Fibroblast of skin of right biceps (primary cell): ENCODE measurements at regions not wholly inside any gene's neighbourhood (a gene's known extent, or its start where the extent isn't known, plus 50 kb on each side); places are given as distances from the start of the nearest gene placed in this dataset.
A peak's percentile ranks its signal among the peaks of the same experiment; 100 is the strongest.

Experiments used
- DNase-seq: peaks from one replicate; pipeline ENCODE4 v3.0.0-alpha.2; 2013

DNA sequence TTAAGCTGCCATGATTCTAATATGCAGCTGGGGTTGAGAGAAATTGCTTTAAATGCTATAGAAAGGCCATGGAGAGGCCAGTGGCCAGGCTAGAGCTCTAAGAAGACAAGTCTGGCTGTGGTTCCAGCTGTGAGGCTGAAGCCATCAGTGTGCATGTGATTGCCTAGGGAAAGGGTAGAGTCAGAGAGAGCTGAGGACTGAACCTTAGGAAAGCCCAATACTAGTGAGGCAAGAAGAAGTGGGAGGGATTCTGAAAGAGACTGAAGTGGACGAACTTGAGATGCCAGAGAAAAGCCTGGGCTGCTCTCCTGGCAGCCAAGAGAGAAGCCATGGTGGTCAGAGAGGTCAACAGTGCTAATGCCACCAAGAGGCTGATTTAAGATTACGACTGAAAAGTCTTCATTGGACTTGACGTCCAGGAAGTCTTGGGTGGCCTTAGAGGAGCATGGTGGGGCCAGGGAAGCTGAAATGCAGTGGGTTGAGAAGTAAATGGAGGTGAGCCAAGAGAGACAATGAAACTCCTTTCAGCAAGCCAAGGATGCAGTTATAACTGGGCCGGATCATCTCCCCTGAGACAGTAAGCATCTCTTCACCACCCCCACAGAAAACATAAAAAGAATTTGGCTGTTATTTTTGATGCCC, 133.2 kb downstream of the TMEM174 start:
- peak; percentile 46 for DNase-seq

DNA sequence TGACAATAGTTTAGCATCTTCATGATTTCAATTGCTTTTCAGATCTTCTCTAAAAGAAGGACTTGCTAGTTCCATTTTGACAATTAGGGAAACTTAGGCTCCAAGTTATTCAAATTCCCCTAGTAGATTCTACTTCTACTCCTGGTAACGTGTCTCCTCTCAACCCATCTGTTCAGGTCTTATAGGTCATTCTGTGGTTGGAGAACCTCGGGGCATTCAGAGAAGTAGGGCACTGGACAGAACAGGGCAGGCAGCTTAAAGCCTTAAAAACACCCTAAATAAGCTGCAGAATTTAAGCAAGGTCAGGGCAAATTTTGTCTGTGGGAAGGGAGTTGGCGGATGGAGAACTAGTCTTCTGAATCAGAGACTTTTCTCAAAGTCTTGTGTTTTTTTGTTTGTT, 132.4 kb downstream of the TMEM174 start:
- no peak for DNase-seq

GRCh38 chr5:73304381-73304780, 131.4 kb downstream of the TMEM174 start:
- peak; percentile 51 for DNase-seq

DNA sequence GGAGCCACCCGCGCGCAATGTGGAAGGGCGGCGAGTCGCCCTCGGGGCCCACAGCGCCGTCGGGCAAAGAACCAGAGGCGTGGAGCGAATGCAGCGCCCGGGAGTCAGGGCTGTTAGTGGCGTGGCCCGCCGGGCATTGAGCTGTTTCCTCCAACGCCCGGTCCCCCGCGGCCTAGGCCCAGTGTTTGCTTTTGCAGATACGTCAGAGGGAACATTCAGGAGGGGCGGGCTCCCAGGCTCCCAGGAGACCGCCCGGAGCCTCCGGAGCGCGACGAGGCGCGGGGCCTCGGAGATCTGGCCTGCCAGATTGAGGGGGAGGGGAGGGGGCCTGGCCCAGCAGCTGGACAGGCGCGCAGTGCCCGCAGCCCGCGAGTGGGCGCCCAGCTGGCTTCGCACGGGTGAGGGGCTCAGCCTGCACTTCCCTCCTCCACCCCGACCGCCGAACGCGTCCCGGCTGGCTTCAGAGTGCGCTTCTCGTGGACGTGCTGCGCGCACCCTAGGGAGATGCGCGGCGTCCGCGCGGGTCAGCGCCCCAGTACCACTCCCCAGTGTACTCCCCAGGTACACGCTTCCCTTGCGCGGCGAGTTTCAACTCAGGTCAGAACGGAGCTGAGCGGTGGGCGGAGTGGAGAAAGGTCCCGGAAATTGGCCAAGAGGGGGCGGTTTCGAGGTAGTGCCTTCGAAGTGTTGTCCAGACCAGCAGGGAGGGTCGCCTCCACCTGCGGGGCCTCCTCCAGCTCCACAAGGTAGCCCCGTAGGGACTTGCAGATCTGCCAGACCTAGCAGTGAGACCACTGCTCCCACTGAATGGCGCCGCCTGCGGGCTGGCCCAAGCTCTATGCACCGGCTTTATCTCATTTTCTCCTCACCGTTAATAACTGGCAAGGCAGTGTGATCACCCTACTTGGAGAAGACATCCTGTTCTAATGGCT, 130.4 kb downstream of the TMEM174 start:
- peak; percentile 64 for DNase-seq

DNA sequence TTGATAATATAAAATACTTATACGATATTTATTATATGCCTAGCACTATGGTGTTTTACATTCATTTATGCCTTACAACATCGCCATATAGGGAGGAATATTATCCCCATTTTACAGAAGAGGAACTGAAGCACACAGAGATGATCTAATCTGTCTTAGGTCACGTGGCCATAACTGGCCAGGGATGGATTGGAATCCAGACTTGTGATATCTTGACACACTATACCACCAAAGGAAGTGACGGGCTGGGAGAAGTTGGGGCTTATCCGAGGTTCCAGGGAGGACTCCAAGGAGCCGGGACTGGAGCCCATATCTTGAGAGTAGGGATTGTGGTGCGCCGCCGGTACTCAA, 129.8 kb downstream of the TMEM174 start:
- DNase-seq: peak; percentile 68

DNA sequence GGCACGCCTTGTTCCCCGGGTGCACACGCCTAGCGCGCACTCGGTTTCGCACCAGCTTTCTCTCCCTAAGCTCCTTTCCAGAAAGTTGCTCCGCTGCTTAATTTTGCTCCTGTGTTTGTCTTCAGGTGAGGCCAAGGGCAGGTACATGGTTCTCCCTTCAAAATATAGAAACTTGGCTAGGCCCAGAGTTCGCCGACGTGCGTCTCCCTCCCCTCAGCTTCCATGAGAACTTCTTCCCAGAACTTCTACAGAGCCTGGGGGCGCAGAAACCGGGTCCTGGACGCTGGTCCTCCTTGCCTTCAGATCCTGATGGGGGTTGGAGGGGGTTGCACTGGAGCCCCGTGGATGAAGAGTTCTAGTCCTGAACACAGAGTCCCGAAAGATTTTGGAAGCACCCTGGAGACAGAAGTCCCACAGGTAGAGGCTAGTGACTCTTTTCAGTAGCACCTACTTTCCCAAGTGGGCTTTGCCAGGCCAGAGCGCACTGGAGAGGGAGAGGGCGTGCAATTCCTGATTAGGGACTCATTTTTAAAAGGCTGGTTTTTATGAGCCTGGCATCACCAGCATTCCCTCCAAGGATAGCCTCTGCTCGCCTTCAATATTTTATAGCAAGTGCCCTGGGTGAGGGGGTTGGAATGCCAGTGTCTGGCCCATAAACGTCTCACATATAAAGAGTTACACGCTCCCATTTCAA, 128.4 kb downstream of the TMEM174 start:
- no peak for DNase-seq

- DNase-seq: peak; percentile 69
Measured at GRCh38 chr5:73300337-73301207, 127.6 kb downstream of the TMEM174 start.

DNA sequence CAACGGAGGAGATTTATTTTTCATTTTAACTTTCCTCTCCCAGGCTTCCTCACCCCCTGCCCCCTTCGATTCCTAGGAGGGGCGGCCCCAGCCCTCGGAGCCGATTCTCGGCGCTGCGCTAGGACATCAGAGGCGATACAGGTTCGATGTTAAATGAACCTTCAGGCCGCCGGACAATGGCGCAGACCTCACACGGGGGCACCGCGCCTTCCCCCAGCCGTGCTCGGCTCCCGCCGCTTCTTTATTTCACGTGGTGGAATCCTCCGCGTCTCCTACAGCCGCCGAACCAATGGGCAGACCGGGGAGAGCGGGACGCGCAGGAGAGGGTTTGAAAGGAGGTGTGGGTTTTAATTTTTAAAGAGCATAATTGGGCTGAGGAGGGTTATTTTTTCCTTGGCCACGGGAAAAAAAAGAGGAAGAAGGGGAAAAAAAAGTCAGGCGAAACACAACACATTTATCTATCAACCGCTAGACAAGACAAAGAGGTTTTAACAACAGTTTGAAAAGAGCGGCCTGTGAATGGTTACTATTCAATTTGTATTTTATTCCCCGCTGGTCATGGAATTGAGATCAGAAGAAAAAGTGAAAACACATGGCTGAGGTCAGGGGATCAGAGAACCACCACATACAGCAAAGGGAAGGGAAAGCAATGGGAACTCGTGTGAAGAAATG, 126.8 kb downstream of the TMEM174 start:
- peak; percentile 51 for DNase-seq

GRCh38 chr5:73298772-73299630, 126.0 kb downstream of the TMEM174 start:
- DNase-seq: peak; percentile 65

- no peak for DNase-seq
Measured at GRCh38 chr5:73298251-73298771, 125.3 kb downstream of the TMEM174 start.

GRCh38 chr5:73297430-73297829, 124.4 kb downstream of the TMEM174 start:
- no peak for DNase-seq

GRCh38 chr5:73296772-73297171, 123.8 kb downstream of the TMEM174 start:
- DNase-seq: peak; percentile 92

DNA sequence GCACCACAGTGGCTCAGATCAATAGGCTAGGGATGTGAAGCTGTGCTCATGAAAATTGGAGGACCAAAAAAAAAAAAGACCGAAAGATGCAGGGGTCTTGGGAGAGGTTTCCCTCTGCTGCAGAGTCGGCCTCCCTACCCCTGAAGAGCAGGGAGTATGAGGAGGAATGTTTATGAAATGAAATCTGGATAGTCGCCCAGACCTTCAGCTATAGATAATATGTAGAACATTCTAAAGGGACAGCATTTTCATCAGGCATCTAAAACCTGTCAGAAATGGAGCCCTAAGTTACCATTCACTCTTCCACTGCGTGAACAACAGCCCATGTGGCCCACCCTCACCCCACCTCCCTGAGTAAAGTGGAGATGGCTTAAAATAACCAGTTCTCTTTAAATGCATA, 122.9 kb downstream of the TMEM174 start:
- DNase-seq: peak; percentile 72

DNA sequence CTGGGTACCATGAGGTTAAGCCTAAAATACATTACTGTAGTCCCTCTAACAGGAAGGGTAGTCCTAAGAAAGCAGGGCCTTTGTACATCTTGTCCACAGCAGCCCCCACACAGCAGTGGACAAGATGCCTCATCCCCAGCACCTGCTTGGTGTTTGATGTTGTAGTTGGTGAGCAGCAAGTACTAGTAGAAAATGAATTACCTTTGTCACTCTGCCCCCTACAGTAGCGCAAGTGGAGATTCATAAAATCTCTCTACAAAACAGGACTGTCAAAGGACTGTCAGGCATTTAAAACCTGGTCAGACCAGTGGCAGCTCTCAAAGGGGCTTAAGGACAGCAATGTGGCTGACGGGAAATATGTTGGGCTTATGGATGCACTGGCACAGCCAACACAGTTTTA, 122.5 kb downstream of the TMEM174 start:
- DNase-seq: no peak

DNA sequence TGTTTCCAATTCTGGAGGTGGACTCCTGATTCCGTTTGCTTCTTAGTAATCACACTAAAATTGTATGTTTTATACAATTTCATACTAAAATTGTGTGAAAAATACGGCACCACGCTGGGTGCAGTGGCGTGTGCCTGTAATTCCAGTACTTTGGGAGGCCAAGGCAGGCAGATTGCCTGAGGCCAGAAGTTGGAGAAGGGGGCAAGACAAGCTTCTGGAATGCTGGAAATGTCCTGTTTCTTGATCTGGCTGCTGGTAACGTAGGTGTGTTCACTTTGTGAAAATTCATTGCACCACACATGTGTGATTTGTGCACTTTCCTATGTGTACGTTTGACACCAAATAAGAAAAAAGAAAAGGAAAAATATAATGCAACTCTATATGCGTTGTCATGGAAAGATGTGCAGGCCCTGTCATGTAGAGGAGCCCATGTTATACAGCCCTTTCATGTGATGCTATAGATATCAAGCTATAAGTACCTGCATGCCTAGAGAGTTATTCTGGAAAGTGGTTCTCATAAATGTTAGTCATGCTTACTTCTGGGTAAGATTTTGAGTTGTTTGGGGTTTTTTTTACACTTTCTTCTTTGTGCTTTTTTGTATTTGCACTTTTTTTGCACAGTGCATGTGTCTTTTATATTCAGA, 119.9 kb downstream of the TMEM174 start:
- no peak for DNase-seq

DNA sequence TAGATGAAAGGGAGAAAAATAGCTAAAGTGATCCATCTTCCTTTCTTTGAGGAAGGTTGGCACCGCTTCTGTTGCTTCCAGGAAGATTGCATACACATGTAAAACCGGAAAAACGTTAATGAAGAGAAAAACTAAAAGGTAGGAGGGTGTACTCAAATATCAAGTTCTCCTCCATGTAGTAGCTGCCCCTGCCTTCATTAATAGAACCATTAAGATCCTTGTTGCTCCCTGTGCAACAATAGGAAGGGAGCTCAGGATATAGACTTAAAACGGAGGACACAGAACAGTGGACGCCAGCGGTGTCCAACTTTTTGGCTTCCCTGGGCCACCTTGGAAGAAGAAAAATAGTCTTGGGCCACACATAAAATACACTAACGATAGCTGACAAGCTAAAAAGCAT, 118.9 kb downstream of the TMEM174 start:
- DNase-seq: no peak

DNA sequence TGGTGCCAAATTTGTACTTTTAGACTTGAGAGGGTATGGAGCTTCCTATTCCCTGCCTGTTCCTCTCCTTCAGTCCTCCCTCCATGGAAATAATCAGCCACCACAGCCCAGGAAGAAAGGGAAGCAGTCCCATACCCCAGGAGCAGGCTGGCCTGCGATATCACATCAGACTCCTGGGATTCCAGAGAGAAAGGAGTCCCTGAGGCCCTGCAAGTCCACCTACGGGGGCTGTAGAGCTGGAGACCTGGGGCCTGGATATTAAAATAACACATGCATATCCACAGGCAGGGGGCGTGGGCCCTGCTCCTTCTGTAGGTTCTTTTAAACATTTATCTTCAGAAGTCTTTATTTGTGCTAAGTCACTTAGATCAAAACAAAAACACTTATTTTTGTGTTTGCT, 117.2 kb downstream of the TMEM174 start:
- DNase-seq: no peak

DNA sequence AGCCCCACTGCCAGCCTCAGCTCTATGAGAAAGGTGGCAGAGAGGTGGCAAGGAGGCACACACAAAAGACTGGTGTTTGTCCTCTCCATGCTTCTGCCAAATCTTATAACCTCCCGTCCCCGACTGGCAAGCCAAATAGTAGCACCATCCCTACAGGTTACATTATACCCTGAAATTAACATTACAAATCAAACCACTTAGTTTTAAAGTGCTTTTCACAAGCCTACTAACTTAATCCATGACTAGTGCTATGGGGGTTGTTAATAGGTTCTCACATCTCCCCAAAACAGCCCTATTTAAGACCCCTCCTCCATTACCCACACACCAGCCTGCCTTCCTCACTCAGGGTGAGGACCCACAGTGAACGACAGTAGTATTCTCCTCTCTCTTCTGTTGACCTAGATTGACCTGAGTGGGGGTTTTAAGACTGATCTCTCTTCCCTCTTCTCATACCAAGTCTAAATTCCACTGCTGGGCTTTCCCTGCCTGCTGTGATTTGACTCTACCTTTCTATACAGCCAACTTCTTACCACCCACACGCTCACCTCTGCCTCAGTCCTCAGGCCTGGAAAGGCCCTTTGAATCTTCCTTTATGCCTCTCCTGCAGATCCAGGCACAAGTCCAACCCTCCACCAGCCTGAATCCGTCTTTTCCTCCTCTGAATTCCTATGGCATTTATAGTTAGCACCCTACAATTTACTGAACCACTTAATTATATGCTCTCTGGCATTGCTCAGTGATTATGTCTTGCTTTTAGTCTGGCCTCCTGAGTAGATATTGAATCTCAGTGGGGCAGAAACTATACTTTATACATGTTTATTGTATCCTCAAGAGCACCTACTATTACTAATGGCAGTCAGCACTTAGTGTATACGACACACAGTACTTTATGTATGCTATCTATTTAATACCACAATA, 116.1 kb downstream of the TMEM174 start:
- no peak for DNase-seq

GRCh38 chr5:73286896-73287295, 113.9 kb downstream of the TMEM174 start:
- no peak for DNase-seq
